Stimulated activated CD8-positive, alpha-beta memory T cell treated with anti-CD3 and anti-CD28 coated beads, Interleukin-4, amount 100 ng/mL, for 24 hours (primary cell): ENCODE measurements at regions not wholly inside any gene's neighbourhood (a gene's known extent, or its start where the extent isn't known, plus 50 kb on each side); places are given as distances from the start of the nearest gene placed in this dataset.
"Not testable (repeated sequence)": the region's sequence is repeated elsewhere in the genome, so short reads cannot be mapped to it uniquely, and the experiment has no call there.

Source experiments
- DNase-seq: peaks from one replicate; pipeline ENCODE4 v3.0.0-alpha.2; 2020; ENCODE audit warnings: low read depth

DNA sequence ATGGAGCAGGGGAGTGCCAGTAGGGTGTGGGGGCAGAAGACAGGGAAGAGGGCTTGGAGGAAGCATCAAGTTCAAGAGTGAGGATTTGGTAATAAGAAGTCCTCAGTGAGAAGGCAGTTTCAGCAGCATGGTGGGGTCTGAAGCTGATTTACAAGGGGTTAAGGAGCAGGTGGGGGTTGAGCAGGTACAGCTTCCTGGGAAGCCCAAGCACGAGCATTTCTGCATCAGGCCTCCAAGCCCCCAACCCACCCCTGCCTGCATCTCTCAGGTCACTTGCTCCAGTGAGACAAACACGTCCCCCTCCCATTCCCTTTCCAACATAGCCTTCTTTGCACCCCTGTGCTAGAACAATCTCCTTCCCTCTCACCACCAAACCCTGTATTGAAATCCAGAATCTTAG lies 574.7 kb downstream of the MATN1 start:
- DNase-seq, result no peak

DNA sequence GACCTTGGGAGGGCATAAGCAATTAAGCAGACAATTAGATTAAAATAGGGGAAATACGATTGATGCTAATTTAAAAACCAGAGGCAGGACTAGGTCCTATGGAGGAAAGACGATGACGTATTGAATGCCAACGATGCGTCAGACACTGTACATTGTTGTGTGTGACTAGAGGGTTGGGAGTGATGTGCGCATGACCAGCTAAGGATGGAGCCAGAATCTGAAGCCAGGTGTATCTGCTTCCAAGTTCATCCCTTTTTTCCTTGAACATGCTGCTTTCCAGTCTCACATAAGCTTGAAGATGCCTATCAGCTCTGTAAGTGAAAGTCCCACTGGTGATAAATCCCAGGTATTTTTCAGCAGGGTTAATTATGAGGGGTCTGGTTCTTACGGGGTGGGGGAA lies 576.2 kb downstream of the MATN1 start:
- no peak for DNase-seq

DNA sequence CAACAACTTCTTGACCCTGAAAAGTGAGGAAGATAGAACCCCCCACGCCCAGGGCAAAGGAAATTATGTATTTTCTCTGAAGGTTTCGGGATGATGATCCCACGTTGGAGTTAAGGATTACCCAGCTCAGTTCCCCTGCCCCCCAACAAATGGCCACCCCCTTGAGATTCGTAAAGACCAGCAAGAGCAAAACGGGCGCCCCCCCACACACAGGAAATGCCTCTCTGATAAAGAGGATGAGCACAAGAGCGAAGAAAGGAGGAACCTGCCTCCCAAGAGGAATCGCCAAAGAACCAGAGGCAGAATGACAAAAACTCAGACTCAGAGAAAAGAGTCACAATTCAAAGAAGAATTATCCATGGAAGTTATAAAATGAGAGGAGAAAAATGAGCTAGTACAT lies 576.9 kb downstream of the MATN1 start:
- DNase-seq, result no peak

DNA sequence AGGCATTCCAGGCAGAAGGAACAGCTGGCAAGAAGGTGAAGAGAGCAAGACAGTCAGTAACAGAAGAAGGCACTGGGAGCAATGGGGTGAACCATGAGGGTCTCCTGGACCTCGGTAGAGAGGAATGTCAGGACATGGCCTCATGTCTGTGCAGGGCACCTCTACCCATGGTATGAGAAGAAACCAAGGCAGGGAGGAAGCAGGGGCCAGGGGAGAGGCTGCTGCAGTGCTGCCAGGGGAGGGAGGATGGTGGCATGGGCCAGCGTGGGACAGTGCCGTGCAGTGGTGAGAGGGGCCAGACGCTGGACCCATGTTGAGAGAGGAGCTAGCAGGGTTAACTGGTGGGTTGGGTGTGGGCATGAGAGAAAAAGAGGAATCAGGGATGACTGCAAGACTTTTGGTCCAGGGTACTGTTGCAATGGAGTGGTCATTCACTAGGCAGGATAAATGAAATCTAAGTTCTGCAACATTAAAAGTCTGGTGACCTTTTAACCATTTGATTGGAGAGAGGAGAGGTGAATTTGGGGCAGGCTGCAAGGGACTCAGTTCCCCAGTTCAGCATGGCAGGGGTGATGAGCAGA lies 577.6 kb downstream of the MATN1 start:
- DNase-seq, result no peak

DNA sequence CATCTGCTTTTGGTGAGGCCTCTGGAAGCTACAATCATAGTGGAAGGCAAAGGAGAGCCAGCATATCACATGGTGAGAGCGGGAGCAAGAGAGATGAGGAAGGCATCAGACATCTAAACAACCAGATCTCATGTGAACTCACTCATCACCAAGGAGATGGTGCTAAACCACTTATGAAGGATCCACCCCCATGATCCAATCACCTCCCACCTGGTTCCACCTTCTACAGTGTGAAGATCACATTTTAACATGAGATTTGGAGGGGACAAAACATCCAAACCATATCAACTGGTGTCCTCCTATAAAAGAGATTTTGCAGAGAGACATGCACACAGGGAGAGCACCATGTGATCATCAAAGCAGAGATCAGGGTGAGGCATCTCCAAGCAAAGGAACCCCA lies 578.6 kb downstream of the MATN1 start:
- DNase-seq, result no peak

DNA sequence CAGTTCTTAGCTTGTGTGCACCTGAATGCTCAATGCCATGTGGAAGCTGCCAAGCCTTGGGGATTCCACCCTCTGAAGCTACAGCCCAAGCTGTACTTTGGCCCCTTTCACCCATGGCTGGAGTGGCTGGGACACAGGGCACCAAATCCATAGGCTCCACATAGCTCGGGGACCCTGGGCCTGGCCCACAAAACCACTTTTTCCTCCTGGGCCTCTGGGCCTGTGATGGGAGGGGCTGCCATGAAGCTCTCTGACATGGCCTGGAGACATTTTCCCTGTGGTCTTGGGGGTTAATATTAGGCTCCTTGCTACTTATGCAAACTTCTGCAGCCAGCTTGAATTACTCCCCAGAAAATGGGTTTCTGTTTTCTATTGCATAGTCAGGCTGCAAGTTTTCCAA lies 579.9 kb downstream of the MATN1 start:
- DNase-seq, result no peak

DNA sequence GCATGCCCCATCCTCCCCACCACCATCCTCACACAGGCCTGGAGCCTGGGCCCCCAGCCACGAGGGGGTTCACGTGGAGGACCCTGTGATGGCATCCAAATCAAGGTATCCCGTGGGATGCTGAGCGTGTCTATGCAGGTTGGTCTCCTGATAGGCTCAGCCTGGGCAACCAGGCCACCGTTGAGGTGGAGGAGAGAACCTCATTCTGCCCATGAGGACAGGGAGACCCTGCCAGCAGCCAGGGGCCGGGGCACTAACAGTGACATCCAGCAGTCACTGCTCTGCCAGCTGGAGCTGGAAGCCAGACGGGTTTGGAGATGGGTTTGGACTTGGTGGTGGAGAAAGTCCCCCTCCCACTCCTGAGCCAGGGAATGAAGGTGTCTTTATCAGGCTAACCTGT lies 582.8 kb downstream of the MATN1 start:
- no peak for DNase-seq

DNA sequence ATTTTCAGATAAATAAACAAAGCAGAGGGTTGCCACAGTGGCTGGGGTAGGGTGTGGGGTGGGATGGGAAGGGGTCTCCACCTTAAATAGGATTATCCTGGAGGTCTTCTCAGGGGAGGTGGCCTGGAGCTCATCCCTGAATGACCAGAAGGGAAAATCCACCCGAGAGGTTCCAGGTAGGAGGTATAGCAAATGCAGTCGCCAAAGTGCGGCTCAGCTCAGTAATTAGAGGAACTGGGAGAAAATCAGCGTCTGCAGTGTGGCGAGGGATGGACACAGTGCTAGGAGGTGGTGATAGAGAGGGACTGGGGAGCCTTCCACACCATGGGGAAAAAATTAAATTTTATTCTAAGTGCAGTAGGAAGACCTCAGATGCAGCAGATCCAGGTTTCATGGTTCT lies 584.5 kb downstream of the MATN1 start:
- no peak for DNase-seq

DNA sequence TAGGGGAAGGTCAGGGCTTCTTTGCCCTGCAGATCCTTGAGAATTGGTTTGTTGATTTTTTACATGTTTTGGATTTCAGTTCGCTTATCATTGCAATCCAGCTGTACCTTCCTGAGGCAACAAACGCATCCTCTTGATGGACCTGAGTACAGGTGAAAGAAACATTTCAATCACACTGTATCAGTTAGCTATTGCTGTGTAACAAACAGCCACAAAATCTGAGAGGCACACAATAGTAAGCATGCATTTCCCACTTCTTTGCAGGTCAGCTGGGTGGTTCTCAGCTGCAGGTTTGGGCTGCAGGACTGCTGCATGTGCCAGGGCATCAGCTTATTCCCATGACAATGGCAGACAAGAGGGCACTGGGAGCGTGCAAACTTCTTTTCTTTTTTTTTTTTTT lies 586.4 kb downstream of the MATN1 start:
- DNase-seq, result no peak

DNA sequence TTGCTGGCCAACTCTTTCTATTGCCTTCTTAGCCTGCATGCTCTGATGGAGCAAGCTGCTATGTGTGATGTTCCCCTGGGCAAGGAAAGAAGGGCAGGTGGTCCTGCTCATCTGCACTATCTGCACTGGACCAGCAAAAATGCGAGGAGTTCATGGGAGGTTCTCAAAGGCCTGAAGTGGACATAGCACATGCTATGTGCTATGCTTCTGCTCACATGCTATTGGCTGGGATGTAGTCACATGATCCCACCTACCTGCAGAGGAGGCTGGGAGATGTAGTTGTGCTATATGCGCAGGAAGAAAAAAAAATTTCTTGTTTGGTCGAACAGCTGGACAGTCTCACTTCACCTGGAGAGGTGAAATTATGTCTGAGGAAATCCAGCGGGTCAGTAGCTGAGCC lies 587.7 kb downstream of the MATN1 start:
- DNase-seq, result no peak

DNA sequence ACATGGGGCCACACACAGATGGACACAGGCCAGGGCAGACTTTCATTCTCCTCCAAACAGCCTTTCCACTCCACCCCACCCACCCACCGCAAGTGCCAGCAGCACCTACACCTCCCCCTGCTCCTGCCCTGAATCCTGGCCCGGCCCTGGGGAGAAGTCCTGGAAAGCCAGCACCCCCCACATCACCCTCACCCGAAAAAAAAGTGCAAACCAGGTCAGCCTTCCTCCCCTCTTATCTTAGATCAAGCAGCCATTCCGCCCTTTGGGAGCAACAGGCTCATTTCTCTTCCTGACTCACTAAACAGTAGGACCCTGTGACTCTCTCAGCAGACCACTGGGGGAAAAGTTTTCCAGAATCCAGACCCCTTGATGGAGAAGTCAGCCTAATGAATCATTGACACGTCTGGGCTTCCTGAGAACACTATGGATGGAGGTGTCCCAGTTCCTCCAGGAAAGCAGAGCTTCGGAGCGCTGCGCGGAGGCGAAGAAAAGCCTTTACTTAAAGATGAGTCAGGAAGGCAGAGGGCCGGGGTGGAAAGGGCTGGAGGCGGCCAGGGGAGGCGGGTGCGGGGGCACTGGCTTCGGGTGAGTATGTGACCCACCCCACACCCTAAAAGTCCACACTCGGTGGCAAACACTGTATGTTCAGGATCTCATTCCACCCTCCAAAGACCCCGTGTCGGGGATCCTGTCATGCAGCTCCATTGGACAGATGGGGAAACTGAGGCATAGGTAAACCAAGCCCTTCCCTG lies 588.7 kb downstream of the MATN1 start:
- no peak for DNase-seq

DNA sequence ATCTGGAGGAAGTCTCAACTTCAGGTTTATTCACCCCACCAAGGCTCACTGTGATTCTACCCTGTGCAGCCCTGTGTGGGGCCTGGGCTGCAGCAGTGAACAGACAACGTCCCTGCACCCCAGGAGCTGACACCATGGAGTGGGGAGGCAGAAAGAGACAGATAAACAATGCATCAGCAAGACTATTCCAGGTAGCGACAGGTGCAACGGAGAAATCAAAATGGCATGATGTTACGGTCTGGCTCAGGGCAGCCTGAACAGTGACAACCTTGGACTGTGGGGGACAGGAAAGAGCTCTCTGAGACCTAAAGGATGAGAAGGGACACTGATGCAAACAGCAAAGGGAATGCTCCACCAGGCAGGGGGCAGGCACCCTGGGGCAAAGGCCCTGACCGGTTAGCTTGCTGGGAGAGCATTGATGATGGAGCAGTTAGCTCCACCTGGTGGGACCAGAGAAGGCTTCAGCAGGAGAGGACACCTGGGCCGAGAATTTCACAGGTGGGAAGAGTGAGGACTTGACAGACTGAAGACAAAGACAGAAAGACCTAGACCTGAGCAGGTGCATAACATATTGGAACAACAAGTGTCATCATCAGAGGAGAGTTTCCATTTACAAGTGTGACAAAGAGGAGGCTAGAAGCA lies 589.9 kb downstream of the MATN1 start:
- no peak for DNase-seq

DNA sequence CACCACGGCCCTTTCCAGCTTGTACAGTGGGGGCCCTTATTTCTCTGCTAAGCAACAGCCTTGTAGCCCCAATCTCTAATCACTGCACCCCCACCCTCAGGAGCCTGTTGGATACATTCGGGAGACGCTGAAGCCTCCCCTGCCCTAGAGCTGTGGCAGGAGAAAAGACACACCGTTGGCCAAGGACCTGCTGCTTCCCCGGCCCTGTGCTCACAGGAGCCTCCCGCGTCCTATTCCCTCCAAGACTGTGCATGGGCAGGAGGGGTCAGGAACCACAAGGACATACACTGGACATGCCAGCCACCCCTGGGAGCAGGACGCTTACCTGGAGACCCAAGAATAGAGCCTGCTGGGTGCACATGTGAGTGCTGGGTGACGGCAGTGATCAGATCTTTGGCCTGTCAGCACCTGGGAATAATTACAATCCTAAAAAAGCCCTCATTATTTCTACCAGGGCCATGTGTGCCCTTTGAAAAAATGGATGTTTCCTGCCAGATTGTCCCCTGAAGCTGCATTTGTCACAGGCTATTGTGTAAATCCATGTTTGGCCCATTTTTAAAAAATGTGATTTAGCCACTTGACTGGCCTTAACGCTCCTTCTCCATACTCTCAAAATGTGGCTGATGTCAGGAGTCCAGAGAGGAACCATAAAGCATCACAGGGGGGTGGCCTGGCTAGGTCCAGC lies 590.6 kb downstream of the MATN1 start:
- no peak for DNase-seq

DNA sequence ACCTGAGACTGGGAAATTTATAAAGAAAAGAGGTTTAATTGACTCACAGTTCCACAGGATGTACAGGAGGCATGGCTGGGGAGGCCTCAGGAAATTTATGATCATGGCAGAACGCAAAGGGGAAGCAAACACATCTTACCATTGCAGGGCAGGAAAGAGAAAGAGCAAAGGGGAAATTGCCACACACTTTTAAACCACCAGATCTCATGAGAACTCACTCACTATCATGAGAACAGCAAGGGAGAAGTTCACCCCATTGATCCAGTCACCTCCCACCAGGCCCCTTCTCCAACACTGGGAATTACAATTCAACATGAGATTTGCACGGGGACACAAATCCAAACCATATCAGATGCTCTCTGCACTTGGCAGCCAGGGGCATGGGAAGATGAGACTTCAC lies 592.8 kb downstream of the MATN1 start:
- DNase-seq, result not testable (repeated sequence)

DNA sequence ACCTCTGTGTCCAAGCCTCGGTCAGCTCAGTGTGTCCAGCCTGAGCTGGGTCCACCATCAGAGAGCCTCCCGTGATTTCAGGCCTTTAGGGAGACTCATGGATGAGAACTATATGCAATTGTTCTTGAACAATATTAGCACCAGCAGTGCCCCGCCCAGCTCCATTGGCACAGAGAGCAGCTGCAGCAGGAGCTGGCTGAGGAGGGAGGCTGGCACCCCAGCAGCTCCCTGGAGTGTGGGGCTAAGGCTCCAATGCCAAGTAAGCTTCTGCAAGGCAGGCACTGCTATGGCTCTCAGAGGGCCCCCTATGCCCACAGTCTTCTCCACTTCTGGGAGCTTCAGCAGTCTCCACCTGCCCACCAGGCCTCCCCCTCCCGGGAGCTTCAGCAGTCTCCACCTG lies 593.3 kb downstream of the MATN1 start:
- DNase-seq, result no peak

DNA sequence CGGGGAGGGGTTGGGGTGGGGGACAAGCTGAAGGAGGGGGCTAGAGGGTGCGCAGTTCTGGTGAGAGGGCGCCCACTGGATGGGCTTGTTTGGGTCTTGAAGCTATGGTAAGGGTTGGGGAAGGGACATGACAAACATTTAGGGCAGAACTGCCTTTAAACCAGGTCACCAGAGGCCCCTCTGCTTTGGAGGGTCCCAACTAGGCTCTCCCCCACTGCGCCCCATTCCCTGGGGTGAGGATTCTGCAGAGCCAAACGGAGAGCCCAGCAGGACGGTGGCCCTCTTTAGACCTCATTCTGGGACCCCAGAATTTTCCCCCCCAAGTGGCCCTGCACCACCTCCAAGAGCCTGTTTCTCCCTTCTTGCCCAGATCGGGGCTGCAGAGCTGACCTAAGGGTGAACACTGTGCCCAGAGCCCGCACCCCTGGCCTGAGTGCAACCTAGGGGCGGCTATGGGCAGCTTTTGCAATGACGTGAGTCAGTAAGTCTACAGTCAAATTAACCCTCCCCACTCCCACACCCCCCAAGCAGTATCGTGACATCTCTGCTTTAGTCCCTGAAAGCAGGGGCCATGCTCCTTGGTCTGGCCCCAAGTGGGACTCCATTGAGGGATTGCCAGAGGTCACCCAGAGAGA lies 593.8 kb downstream of the MATN1 start:
- no peak for DNase-seq

DNA sequence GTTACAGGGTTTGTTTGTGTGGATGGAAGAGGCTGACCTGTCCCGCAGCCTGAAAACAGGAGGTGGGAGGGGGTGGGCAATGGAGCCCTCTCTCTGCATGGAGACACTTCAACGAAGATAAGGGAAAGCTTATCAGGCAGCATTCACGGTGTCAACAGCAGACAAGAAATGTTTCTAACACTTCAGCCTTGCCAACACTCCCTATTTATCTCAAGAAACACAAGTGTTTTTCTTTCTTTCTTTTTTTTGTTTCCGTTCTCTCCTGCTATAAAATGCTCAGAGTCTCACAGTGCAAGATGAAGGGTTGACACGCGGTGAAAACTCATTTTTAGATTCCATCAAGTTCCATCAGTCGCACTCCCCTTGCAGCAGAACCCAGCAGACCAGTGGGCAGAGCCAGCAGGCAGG lies 594.4 kb downstream of the MATN1 start:
- no peak for DNase-seq

DNA sequence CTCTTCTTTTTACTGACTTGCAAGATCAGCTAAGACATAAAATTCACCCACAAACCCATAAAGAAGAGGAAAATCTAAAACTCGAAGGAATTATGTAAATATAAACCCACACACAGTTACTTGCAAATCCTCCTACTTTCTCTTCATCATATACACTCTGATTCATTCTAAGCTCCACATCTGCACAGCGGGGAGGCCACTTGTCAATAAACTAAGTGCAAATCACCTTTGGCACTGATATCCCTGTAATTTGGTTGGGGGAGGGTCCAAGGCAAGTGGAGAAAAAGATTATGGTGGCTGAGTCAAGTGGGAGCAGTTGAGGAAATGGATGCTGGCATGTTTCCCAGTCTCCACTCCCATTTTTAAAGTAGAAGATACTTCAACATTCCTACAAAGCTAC lies 596.5 kb downstream of the MATN1 start:
- DNase-seq, result no peak

DNA sequence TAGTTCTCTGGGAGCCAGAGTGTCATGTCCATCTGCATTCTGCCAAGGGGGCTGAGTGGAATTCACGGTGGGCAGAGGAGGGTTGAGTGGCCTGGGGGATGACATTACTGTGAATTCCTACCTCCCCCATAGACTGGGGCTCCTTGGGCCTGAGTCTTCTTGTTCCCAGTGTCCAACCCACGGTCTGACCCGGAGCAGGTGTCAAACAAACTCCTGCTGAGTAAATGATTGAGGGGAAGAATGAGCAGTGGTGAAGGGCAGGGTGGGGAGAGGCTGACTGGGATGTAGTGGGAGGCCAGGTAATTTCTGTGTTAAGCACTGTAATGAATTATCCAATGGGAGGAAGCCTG lies 597.6 kb downstream of the MATN1 start:
- DNase-seq, result no peak

DNA sequence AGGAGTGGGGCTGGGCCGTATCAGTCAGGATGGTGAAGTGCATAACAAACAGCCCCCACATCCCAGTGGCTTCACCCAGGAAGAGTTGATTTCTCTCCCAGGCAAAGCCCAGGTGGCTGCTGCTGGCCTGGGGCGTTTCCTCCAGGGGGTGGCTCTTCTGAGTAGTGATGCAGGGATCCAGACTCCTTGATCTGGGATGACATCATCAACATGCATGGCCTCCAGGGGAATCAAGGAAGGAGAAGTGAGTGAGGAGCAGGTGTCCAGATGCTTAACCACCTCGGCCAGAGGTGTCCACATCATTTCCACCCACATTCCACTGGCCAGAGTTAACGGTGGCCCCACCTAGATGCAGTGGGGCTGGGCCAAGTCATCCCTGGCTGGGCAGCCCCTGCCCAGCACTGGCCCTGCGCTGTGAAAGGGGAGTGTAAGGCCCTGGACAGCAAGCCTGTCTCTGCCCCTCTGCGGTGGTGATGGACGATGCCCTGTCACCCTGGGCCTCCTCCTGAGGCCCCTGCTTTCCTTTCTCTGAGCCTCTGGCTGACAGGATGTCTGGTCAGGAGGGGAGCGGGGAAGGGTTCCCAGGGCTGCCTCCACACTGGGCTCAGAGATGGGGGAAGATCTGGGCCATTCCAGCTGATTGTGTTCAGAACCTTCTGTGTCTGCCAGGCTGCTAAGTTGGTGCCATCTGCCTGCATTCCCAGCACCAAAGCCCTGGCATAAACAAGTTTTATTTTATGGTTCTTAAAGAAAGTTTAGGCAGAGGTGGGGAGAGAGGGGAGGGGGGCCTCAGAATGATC lies 598.2 kb downstream of the MATN1 start:
- DNase-seq, result no peak

DNA sequence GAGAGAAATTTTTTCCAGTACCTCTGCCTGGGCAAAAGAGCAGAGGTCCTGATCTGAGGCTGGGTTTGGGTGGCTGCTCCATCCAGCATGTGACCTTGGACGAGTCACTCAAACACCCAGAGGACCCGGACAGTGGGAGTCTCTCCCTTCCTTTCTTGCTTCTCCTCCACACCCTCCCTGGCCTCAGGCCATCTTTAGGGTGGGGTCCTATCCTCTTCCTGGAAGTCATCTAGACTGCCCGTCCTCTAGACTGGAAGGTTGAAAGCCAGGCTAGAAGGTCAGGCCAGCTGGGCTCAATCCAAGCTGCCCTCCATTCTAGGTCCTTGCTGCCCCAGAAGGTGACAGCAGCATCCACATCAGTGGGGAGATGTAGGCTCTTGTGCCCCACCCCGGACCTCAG lies 599.5 kb downstream of the MATN1 start:
- no peak for DNase-seq

DNA sequence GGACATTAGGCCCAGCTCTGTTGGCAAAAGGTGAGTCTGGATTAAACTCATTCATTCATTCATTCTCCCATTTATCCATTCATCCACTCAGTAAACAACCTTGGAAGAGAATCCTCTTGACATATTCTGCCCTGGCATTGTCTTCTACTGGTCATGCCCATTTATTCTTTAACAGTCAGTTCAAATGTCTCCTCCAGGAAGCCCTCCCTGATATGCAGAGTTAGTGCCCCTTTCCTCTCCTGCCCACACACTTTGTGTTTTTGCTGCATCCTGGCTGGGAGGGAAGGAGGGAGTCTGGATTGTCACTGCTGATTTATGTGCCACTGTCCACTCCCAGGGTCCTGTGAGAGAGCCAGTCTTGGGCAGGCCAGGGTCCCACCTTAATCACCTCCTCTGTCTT lies 600.3 kb downstream of the MATN1 start:
- no peak for DNase-seq
